NT2/D1 (cell line): ENCODE measurements at regions not wholly inside any gene's neighbourhood (a gene's known extent, or its start where the extent isn't known, plus 50 kb on each side); places are given as distances from the start of the nearest gene placed in this dataset.

ENCODE experiments used
- SUZ12 ChIP-seq: IDR thresholded peaks from 2 replicates; pipeline ENCODE4 v1.6.1; 2011; ENCODE audit not compliant: insufficient read length, insufficient read depth; ENCODE audit errors: extremely low read depth
- YY1 ChIP-seq: IDR thresholded peaks from 2 replicates; pipeline ENCODE4 v1.6.1; 2011; ENCODE audit not compliant: insufficient read length, insufficient read depth

DNA sequence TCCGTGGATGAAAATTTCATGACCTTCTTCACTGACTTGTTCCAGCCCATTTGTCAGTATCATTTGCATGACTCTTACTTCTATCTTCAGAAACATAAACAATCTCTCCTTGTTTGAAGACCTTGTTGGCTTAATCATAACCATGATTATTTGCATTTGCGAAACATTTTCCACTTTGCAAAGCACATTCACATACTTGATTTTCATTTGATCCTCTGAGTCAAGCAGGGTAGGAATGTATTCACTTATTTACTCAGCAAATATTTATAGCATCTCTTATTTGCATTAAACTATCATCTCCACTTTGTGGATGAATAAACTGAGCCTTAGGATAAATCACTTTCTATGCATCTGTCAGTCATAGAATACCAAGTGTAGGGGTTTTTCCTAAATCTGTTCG, 343.0 kb upstream of the SGCD start:
- no peak for TF ChIP-seq YY1
- TF ChIP-seq SUZ12, result no peak
